GM12891 (cell line): ENCODE measurements at regions not wholly inside any gene's neighbourhood (a gene's known extent, or its start where the extent isn't known, plus 50 kb on each side); places are given as distances from the start of the nearest gene placed in this dataset.
"Not testable (repeated sequence)": the region's sequence is repeated elsewhere in the genome, so short reads cannot be mapped to it uniquely, and the experiment has no call there.

ENCODE experiments used
- DNase-seq: peaks from one replicate; pipeline ENCODE4 v3.0.0; 2011; ENCODE audit warnings: low spot score; ENCODE audit not compliant: insufficient read length
- FAIRE-seq: peaks from 2 replicates; lab custom pipeline; 2011; peaks lifted over from hg19 to GRCh38; lab: Jason Lieb, UNC
- POLR2A ChIP-seq: IDR thresholded peaks from 2 replicates; pipeline ENCODE4 v1.6.1; 2011; ENCODE audit warnings: low read depth, low read length, control low read depth
- POU2F2 ChIP-seq: IDR thresholded peaks from 2 replicates; pipeline ENCODE4 v1.6.1; 2011; ENCODE audit warnings: low read depth, mild to moderate bottlenecking, control low read depth, low read length, moderate library complexity
- SPI1 ChIP-seq: IDR thresholded peaks from 2 replicates; pipeline ENCODE4 v1.6.1; 2011; ENCODE audit warnings: low read depth, low read length, control low read depth
- TAF1 ChIP-seq: IDR thresholded peaks from 2 replicates; pipeline ENCODE4 v1.6.1; 2011; ENCODE audit warnings: low read depth, low read length, control low read depth

DNA sequence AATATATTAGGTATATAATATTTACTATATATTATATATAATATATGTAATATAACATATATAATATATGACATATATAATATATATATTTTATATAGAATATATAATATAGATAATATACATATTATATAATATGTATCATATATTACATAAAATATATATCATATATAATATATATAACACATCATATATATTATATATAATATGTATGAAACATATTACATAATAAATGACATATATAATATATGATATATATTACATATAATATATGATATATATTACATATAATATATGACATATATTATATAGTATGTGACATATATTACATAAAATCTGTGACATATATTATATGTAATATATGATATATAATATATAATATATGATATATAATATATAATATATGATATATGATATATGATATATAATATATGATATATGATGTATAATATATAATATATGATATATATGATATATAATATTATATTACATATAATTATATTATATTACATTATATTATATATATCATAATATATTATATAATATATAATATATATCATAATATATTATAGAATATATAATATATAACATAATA is 119.5 kb upstream of the RIMBP3 start:
- FAIRE-seq (no peak), DNase-seq (no peak)
- no peak for TF ChIP-seq POLR2A
- TF ChIP-seq POU2F2 = no peak
- TF ChIP-seq TAF1 = no peak
- no peak for TF ChIP-seq SPI1

DNA sequence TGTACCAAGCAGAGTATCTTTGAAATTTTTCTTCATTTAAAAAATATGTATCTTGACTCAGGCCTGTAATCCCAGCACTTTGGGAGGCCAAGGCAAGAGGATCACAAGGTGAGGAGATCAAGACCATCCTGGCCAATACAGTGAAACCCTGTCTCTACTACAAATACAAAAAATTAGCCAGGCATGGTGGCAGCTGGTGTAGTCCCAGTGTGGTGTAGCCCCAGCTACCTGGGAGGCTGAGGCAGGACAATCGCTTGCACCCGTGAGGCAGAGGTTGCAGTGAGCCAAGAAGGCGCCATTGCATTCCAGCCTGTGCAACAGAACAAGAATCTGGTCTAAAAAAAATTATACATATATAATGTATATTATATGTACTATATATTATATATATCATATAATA is 118.7 kb upstream of the RIMBP3 start:
- FAIRE-seq = peak; percentile 100
- not testable (repeated sequence) for DNase-seq
